ENCODE measurements at regions not wholly inside any gene's neighbourhood (a gene's known extent, or its start where the extent isn't known, plus 50 kb on each side); places are given as distances from the start of the nearest gene placed in this dataset.

DNA sequence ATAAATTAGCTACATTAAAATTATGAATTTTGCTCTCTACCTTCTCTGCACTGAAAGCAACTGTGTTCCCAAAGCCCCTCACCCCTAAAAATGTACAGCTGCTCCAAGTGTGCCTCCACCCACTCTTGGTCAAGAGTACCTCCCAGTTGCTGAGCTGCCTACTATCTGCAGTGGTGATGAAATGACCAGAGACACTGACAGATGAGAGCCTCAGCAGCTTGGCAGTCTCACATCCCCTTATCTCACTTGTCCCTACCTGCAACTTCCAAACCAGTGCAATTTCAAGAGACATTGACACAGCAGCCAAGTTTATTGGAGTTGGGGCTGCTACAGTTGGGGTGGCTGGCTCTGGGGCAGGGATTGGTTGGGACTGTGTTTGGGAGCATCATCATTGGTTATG lies 52.2 kb upstream of the COL6A5 start:
- no peak for TF ChIP-seq POLR2AphosphoS5 (IDR thresholded peaks at IDR 0.05; ENCODE audit: low read depth, low read length)
- TF ChIP-seq, protein P1, sequence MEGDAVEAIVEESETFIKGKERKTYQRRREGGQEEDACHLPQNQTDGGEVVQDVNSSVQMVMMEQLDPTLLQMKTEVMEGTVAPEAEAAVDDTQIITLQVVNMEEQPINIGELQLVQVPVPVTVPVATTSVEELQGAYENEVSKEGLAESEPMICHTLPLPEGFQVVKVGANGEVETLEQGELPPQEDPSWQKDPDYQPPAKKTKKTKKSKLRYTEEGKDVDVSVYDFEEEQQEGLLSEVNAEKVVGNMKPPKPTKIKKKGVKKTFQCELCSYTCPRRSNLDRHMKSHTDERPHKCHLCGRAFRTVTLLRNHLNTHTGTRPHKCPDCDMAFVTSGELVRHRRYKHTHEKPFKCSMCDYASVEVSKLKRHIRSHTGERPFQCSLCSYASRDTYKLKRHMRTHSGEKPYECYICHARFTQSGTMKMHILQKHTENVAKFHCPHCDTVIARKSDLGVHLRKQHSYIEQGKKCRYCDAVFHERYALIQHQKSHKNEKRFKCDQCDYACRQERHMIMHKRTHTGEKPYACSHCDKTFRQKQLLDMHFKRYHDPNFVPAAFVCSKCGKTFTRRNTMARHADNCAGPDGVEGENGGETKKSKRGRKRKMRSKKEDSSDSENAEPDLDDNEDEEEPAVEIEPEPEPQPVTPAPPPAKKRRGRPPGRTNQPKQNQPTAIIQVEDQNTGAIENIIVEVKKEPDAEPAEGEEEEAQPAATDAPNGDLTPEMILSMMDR (IDR thresholded peaks at IDR 0.05), result no peak
- TF ChIP-seq RXRA (IDR thresholded peaks at IDR 0.05; ENCODE audit: borderline replicate concordance, low read depth), result no peak
- no peak for TF ChIP-seq CHD2 (IDR thresholded peaks at IDR 0.05; ENCODE audit: low read length, partially characterized antibody)
- TF ChIP-seq REST (IDR thresholded peaks at IDR 0.05; ENCODE audit: low read depth, low read length), result no peak
- no peak for TF ChIP-seq FOXM1 (IDR thresholded peaks at IDR 0.05; ENCODE audit: low read depth)
- TF ChIP-seq, protein P2, sequence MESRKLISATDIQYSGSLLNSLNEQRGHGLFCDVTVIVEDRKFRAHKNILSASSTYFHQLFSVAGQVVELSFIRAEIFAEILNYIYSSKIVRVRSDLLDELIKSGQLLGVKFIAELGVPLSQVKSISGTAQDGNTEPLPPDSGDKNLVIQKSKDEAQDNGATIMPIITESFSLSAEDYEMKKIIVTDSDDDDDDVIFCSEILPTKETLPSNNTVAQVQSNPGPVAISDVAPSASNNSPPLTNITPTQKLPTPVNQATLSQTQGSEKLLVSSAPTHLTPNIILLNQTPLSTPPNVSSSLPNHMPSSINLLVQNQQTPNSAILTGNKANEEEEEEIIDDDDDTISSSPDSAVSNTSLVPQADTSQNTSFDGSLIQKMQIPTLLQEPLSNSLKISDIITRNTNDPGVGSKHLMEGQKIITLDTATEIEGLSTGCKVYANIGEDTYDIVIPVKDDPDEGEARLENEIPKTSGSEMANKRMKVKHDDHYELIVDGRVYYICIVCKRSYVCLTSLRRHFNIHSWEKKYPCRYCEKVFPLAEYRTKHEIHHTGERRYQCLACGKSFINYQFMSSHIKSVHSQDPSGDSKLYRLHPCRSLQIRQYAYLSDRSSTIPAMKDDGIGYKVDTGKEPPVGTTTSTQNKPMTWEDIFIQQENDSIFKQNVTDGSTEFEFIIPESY (IDR thresholded peaks at IDR 0.05; ENCODE audit: borderline replicate concordance, low read depth), result no peak
- TF ChIP-seq, protein P3, sequence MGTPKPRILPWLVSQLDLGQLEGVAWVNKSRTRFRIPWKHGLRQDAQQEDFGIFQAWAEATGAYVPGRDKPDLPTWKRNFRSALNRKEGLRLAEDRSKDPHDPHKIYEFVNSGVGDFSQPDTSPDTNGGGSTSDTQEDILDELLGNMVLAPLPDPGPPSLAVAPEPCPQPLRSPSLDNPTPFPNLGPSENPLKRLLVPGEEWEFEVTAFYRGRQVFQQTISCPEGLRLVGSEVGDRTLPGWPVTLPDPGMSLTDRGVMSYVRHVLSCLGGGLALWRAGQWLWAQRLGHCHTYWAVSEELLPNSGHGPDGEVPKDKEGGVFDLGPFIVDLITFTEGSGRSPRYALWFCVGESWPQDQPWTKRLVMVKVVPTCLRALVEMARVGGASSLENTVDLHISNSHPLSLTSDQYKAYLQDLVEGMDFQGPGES (IDR thresholded peaks at IDR 0.05; ENCODE audit: low read depth, low read length), result no peak
- TF ChIP-seq RAD21 (IDR thresholded peaks at IDR 0.05; ENCODE audit: low read length), result no peak

Data from SK-N-SH (cell line).